ENCODE measurements at regions not wholly inside any gene's neighbourhood (a gene's known extent, or its start where the extent isn't known, plus 50 kb on each side); places are given as distances from the start of the nearest gene placed in this dataset.

- TF ChIP-seq POLR2A (IDR thresholded peaks at IDR 0.05): no peak
- TF ChIP-seq, protein P1, sequence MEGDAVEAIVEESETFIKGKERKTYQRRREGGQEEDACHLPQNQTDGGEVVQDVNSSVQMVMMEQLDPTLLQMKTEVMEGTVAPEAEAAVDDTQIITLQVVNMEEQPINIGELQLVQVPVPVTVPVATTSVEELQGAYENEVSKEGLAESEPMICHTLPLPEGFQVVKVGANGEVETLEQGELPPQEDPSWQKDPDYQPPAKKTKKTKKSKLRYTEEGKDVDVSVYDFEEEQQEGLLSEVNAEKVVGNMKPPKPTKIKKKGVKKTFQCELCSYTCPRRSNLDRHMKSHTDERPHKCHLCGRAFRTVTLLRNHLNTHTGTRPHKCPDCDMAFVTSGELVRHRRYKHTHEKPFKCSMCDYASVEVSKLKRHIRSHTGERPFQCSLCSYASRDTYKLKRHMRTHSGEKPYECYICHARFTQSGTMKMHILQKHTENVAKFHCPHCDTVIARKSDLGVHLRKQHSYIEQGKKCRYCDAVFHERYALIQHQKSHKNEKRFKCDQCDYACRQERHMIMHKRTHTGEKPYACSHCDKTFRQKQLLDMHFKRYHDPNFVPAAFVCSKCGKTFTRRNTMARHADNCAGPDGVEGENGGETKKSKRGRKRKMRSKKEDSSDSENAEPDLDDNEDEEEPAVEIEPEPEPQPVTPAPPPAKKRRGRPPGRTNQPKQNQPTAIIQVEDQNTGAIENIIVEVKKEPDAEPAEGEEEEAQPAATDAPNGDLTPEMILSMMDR (IDR thresholded peaks at IDR 0.05): no peak
Observed at GRCh38 chr9:80595192-80595591, 1023.4 kb downstream of the TLE4 start.

All from body of pancreas (tissue), 4 donors.